Umbilical cord (tissue), 1 donor: ENCODE measurements at regions not wholly inside any gene's neighbourhood (a gene's known extent, or its start where the extent isn't known, plus 50 kb on each side); places are given as distances from the start of the nearest gene placed in this dataset.

ENCODE experiments used
- DNase-seq: peaks from one replicate; pipeline ENCODE4 v3.0.0-alpha.2; 2015; ENCODE audit warnings: low spot score

- DNase-seq, result no peak
Observed at GRCh38 chr3:117172426-117172825, 462.8 kb downstream of the TUSC7 start.

- no peak for DNase-seq
Observed at GRCh38 chr3:117181222-117181621, 471.6 kb downstream of the TUSC7 start.

GRCh38 chr3:117184574-117184973 is 475.0 kb downstream of the TUSC7 start:
- DNase-seq, result no peak

- no peak for DNase-seq
Observed at GRCh38 chr3:117191245-117191644, 481.7 kb downstream of the TUSC7 start.

GRCh38 chr3:117192888-117193287 is 483.3 kb downstream of the TUSC7 start:
- DNase-seq, result no peak

GRCh38 chr3:117193390-117193789 is 483.8 kb downstream of the TUSC7 start:
- DNase-seq, result no peak

GRCh38 chr3:117195034-117195433 is 485.5 kb downstream of the TUSC7 start:
- DNase-seq, result no peak

- no peak for DNase-seq
Observed at GRCh38 chr3:117200962-117201361, 491.4 kb downstream of the TUSC7 start.

- peak; percentile 20 for DNase-seq
Observed at GRCh38 chr3:117201901-117202774, 492.6 kb downstream of the TUSC7 start.

- peak; percentile 43 for DNase-seq
Observed at GRCh38 chr3:117217355-117217754, 507.8 kb downstream of the TUSC7 start.

- peak; percentile 43 for DNase-seq
Observed at GRCh38 chr3:117217760-117218316, 508.3 kb downstream of the TUSC7 start.

GRCh38 chr3:117218641-117219048 is 509.1 kb downstream of the TUSC7 start:
- no peak for DNase-seq

GRCh38 chr3:117219296-117219695 is 509.7 kb downstream of the TUSC7 start:
- no peak for DNase-seq

- DNase-seq, result no peak
Observed at GRCh38 chr3:117226932-117227331, 517.4 kb downstream of the TUSC7 start.

GRCh38 chr3:117228466-117228865 is 518.9 kb downstream of the TUSC7 start:
- DNase-seq, result no peak

- no peak for DNase-seq
Observed at GRCh38 chr3:117230924-117231323, 521.3 kb downstream of the TUSC7 start.

GRCh38 chr3:117234331-117234730 is 524.8 kb downstream of the TUSC7 start:
- DNase-seq, result no peak

- no peak for DNase-seq
Observed at GRCh38 chr3:117235304-117235703, 525.7 kb downstream of the TUSC7 start.

GRCh38 chr3:117238806-117239205 is 529.2 kb downstream of the TUSC7 start:
- no peak for DNase-seq

GRCh38 chr3:117243657-117244056 is 534.1 kb downstream of the TUSC7 start:
- DNase-seq, result no peak

- no peak for DNase-seq
Observed at GRCh38 chr3:117246771-117247555, 537.4 kb downstream of the TUSC7 start.

- no peak for DNase-seq
Observed at GRCh38 chr3:117248153-117248552, 538.6 kb downstream of the TUSC7 start.
